ENCODE measurements at regions not wholly inside any gene's neighbourhood (a gene's known extent, or its start where the extent isn't known, plus 50 kb on each side); places are given as distances from the start of the nearest gene placed in this dataset.

DNA sequence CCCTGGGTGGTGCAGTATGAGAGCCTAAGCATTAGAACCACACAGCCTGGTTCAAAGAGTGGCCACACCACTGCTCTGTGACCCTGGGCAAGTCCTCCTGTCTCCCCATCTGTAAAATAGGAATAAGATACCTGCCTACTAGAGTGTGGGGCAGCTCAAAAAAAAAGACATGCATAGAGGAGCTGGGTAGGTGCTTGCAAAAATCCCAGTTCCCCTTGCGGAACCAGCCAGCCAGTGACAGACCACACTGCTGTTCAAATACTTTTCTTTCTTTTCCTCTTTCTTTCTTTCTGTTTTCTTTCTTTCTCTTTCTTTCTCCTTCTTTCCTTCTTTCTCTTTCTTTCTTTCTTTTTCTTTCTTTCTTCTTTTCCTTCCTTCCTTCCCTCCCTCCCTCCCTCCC is 63.0 kb upstream of the TRIM2 start:
- DNase-seq: no peak

DNA sequence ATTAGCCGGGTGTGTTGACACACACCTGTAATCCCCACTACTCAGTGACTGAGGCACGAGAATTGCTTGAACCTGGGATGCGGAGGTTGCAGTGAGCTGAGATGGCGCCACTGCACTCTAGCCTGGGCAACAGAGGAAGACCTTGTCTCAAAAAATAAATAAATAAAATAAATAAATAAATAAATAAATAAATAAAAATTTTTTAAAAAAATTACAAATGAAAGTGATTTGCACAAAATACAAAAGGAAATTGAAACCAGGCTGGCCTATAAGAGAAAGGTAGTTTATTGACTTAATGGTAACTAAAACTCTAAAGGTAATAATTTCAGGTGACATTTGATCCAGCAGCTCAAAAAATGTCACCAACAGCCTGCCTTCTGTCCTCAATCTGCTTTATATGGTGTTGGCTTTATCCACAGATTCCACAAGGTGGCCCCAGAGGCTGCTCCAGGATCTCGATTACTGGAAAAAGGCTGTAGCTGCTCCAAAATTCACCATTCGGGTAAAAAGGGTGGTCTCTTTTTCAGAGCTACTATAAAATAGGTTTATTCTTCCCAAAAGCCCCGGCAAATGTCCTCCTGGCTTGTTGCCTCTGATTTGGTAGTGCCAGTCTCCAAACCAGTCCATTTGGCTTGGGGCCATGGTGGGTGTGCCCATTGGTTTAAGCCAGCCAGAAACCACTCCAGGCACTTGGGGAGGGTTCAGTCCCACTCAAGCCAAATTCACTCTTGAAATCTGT is 61.4 kb upstream of the TRIM2 start:
- peak; percentile 20 for DNase-seq

- DNase-seq: peak; percentile 72
These were observed 60.5 kb upstream of the TRIM2 start for GRCh38 chr4:153143527-153144348.

DNA sequence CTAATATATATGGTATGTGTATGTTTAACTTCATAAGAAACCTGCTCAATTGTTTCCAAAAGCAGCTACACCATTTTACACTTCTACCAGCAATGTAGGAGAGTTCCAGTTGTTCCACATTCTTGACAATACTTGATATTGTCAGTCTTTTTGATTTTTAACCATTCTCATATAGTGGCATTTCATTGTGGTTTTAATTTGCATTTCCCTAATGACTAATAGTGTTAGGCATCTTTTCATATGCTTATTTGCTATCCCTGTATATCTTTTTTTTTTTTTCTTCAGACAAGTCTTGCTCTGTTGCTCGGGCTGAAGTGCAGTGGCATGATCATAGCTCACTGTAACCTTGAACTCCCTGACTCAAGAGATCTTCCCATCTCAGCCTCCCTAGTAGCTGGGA is 58.2 kb upstream of the TRIM2 start:
- no peak for DNase-seq

DNA sequence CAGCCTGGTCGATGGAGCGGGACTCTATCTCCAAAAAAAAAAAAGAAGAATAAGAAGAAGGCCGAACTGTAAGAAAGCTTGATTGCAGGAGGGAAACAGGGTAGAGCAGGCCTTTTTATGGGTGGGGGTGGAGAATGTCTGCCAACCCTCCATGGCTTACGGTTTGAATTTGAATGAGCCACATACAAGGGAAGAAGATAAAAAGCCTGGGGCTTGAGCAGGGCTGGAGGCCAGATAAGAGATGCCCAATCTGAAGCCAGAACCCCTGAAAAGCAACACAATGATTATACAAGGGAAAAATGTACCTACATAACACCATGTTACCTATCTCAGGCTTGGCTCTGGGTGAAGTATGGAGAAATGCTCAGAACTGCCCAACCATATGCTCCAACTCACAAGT is 57.3 kb upstream of the TRIM2 start:
- DNase-seq: no peak

- DNase-seq: no peak
These were observed 55.5 kb upstream of the TRIM2 start for GRCh38 chr4:153148791-153149190.

- no peak for DNase-seq
These were observed 52.4 kb upstream of the TRIM2 start for GRCh38 chr4:153151535-153152455.

DNA sequence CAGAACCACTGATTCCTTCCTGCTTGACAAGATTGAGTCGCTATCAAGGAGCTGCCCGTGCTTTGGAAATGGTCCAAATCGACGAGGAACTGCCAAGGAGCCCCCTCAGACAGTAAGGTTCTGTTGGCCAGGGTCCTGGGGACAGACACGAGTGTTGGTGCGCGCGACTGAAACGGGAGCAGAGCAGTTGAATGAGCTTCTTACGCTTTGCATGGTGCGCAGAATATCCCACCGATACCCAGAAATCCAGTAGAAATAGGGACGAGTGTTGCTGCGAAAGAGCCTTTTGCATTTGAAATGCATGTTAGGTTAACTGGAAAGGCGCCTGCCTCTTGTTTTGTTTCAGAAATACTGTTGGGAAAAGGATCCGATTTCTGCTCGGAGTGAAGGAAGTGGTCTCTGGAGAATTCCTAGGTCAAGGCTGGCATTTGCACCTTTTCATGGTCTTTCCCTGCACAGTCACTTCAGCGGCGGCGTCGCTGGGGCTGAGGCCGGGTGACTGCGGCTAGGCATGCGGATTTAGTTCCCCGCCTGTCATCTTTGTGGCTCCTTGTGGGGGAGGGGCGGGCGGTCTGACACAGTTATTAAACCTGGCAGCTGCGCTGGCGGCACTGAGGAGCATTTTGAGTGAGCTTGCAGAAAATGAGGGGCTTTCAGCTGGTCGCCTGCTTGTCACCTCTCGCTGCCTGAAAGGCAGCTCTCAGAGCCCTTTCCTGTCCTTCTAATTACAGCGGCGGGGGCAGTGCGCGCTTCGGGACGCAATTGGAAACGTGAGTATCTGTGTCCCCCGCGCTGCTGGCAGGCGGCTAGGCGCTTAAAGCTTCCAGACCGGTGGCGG is 51.5 kb upstream of the TRIM2 start:
- DNase-seq: peak; percentile 30

- DNase-seq: peak; percentile 25
These were observed 50.8 kb upstream of the TRIM2 start for GRCh38 chr4:153153339-153153871.

GRCh38 chr4:153154007-153154975 is 50.0 kb upstream of the TRIM2 start:
- DNase-seq: peak; percentile 13

Measured in DMS 273 treated with DMSO at 0.1 percent for 48 hours (cell line).